ENCODE measurements at regions not wholly inside any gene's neighbourhood (a gene's known extent, or its start where the extent isn't known, plus 50 kb on each side); places are given as distances from the start of the nearest gene placed in this dataset.

GRCh38 chr7:25430200-25430931 is 202.1 kb upstream of the NPVF start:
- H3K4me1 ChIP-seq: no peaks in the 10 kb centered on the region
- H3K27me3 ChIP-seq: no peaks in the 10 kb centered on the region
- no peak for TF ChIP-seq POLR2A (IDR thresholded peaks at IDR 0.05)
- TF ChIP-seq, protein P1, sequence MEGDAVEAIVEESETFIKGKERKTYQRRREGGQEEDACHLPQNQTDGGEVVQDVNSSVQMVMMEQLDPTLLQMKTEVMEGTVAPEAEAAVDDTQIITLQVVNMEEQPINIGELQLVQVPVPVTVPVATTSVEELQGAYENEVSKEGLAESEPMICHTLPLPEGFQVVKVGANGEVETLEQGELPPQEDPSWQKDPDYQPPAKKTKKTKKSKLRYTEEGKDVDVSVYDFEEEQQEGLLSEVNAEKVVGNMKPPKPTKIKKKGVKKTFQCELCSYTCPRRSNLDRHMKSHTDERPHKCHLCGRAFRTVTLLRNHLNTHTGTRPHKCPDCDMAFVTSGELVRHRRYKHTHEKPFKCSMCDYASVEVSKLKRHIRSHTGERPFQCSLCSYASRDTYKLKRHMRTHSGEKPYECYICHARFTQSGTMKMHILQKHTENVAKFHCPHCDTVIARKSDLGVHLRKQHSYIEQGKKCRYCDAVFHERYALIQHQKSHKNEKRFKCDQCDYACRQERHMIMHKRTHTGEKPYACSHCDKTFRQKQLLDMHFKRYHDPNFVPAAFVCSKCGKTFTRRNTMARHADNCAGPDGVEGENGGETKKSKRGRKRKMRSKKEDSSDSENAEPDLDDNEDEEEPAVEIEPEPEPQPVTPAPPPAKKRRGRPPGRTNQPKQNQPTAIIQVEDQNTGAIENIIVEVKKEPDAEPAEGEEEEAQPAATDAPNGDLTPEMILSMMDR (IDR thresholded peaks at IDR 0.05): no peak
- DNase-seq: no peak
- H3K4me3 ChIP-seq: no peak overlapping the region
- intact Hi-C loops (cut with DNase I): loop anchor here (10.0 kb wide), 1 partner anchor 64 kb away; no protein-coding TSS in a partner anchor
- 66 to 73% methylated on average over 9 of the region's 9 CpGs for WGBS, 2 donors
- no peaks in the 10 kb centered on the region for H3K36me3 ChIP-seq
- H3K27ac ChIP-seq: peak overlapping the region in 2 of 4 donors; percentile 18 to 42
- H3K9me3 ChIP-seq: no peaks in the 10 kb centered on the region

DNA sequence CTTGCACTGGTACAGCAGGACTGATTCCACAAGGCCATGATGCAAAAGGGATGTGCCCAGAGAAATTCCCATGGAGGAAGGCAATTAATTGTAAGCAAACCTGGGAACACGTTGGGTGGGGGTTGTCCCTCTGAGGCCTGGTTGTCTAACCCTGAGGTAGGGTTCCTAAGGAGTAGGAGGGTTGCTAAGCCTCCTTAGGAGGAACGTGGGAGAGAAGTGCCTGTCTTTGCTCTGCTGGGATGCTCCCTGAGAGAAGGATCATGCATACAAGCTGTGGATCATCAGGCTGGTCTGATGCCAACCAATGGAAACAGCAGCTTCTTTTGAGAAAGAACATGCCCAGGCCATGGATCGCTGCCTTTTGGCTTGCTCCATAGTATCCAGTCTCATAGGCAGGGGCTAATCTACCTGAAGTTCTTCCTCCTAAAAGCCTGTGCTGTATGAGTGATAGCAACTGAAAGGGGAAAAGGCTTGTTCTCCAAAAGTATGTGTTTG is 203.7 kb upstream of the NPVF start:
- 49 to 50% methylated on average over 2 to 3 of the region's 3 CpGs for WGBS, 2 donors
- H3K9me3 ChIP-seq: no peaks in the 10 kb centered on the region
- H3K27me3 ChIP-seq: no peaks in the 10 kb centered on the region
- no peaks in the 10 kb centered on the region for H3K4me1 ChIP-seq
- intact Hi-C loops (cut with DNase I): loop anchor here (10.0 kb wide), 1 partner anchor 63 kb away; no protein-coding TSS in a partner anchor
- H3K27ac ChIP-seq: no peak overlapping the region
- TF ChIP-seq, protein P1 (IDR thresholded peaks at IDR 0.05): no peak
- no peak for TF ChIP-seq POLR2A (IDR thresholded peaks at IDR 0.05)
- H3K4me3 ChIP-seq: no peak overlapping the region
- no peak for DNase-seq
- no peaks in the 10 kb centered on the region for H3K36me3 ChIP-seq

GRCh38 chr7:25432807-25433206 is 204.5 kb upstream of the NPVF start:
- H3K27me3 ChIP-seq: no peaks in the 10 kb centered on the region
- 72 to 80% methylated on average over 2 of the region's 2 CpGs for whole genome bisulfite sequencing, 2 donors
- TF ChIP-seq, protein P1 (IDR thresholded peaks at IDR 0.05): no peak
- no peak for TF ChIP-seq POLR2A (IDR thresholded peaks at IDR 0.05)
- H3K36me3 ChIP-seq: no peaks in the 10 kb centered on the region
- DNase-seq: no peak
- intact Hi-C loops (cut with DNase I): loop anchor here (10.0 kb wide), 1 partner anchor 62 kb away; no protein-coding TSS in a partner anchor
- H3K27ac ChIP-seq: no peak overlapping the region
- H3K9me3 ChIP-seq: no peaks in the 10 kb centered on the region
- no peak overlapping the region for H3K4me3 ChIP-seq
- H3K4me1 ChIP-seq: no peaks in the 10 kb centered on the region

- no peaks in the 10 kb centered on the region for H3K36me3 ChIP-seq
- TF ChIP-seq, protein P1 (IDR thresholded peaks at IDR 0.05): no peak
- TF ChIP-seq POLR2A (IDR thresholded peaks at IDR 0.05): no peak
- H3K4me3 ChIP-seq: no peak overlapping the region
- intact Hi-C loops (cut with DNase I): loop anchor here (10.0 kb wide), 1 partner anchor 58 kb away; no protein-coding TSS in a partner anchor
- WGBS, 2 donors: 88 to 93% methylated on average over 3 of the region's 3 CpGs
- H3K27me3 ChIP-seq: no peaks in the 10 kb centered on the region
- no peak for DNase-seq
- no peak overlapping the region for H3K27ac ChIP-seq
- H3K4me1 ChIP-seq: no peaks in the 10 kb centered on the region
- peaks cover 0 to 18% (median 0%) of the 10 kb centered on the region in 3 donors for H3K9me3 ChIP-seq
Observed at GRCh38 chr7:25436413-25436812, 208.1 kb upstream of the NPVF start.

- no peaks in the 10 kb centered on the region for H3K27me3 ChIP-seq
- DNase-seq: no peak
- intact Hi-C loops (cut with DNase I): loop anchor here (10.0 kb wide), 1 partner anchor 57 kb away; no protein-coding TSS in a partner anchor
- H3K27ac ChIP-seq: no peak overlapping the region
- H3K36me3 ChIP-seq: no peaks in the 10 kb centered on the region
- no peak for TF ChIP-seq POLR2A (IDR thresholded peaks at IDR 0.05)
- TF ChIP-seq, protein P1 (IDR thresholded peaks at IDR 0.05): no peak
- peaks cover 0 to 18% (median 0%) of the 10 kb centered on the region in 3 donors for H3K9me3 ChIP-seq
- H3K4me3 ChIP-seq: no peak overlapping the region
- no peaks in the 10 kb centered on the region for H3K4me1 ChIP-seq
Observed at GRCh38 chr7:25437308-25437707, 209.0 kb upstream of the NPVF start.
